GM12891 (cell line): ENCODE measurements at regions not wholly inside any gene's neighbourhood (a gene's known extent, or its start where the extent isn't known, plus 50 kb on each side); places are given as distances from the start of the nearest gene placed in this dataset.
"Not testable (repeated sequence)": the region's sequence is repeated elsewhere in the genome, so short reads cannot be mapped to it uniquely, and the experiment has no call there.

ENCODE experiments used
- PAX5 ChIP-seq: IDR thresholded peaks from 2 replicates; pipeline ENCODE4 v1.6.1; 2011; ENCODE audit warnings: low read length, moderate library complexity, mild to moderate bottlenecking; ENCODE audit not compliant: insufficient read depth, severe bottlenecking
- POLR2A ChIP-seq: IDR thresholded peaks from 2 replicates; pipeline ENCODE4 v1.6.1; 2011; ENCODE audit warnings: low read depth, low read length, control low read depth
- POLR2AphosphoS5 ChIP-seq: IDR thresholded peaks from 2 replicates; pipeline ENCODE4 v1.6.1; 2011; ENCODE audit warnings: low read depth, low read length, control low read depth
- SPI1 ChIP-seq: IDR thresholded peaks from 2 replicates; pipeline ENCODE4 v1.6.1; 2011; ENCODE audit warnings: low read depth, low read length, control low read depth
- TAF1 ChIP-seq: IDR thresholded peaks from 2 replicates; pipeline ENCODE4 v1.6.1; 2011; ENCODE audit warnings: low read depth, low read length, control low read depth

DNA sequence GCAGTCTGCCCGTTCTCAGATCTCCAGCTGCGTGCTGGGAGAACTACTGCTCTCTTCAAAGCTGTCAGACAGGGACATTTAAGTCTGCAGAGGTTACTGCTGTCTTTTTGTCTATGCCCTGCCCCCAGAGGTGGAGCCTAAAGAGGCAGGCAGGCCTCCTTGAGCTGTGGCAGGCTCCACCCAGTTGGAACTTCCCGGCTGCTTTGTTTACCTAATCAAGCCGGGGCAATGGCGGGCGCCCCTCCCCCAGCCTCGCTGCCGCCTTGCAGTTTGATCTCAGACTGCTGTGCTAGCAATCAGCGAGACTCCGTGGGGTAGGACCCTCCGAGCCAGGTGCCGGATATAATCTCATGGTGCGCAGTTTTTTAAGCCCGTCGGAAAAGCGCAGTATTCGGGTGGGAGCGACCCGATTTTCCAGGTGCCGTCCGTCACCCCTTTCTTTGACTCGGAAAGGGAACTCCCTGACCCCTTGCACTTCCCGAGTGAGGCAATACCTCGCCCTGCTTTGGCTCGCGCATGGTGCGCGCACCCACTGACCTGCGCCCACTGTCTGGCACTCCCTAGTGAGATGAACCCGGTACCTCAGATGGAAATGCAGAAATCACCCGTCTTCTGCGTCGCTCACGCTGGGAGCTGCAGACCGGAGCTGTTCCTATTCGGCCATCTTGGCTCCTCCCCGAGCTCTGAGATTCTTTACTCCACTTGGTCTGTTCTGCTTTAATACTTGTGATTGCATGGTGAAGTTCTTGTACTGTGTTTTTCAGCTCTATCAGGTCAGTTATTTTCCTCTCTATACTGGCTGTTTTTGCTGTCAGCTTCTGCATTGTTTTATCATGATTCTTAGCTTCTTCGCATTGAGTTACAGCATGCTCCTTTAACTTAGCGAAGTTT lies 148.9 kb upstream of the TPRG1 start:
- TF ChIP-seq POLR2AphosphoS5, TAF1, POLR2A, SPI1, PAX5: not testable (repeated sequence)
